GM12872 (cell line): ENCODE measurements at regions not wholly inside any gene's neighbourhood (a gene's known extent, or its start where the extent isn't known, plus 50 kb on each side); places are given as distances from the start of the nearest gene placed in this dataset.

Experiments
- CTCF ChIP-seq: IDR thresholded peaks from 3 replicates; pipeline ENCODE4 v1.5.1; 2011; ENCODE audit warnings: low read depth, mild to moderate bottlenecking, low read length, moderate library complexity; ENCODE audit not compliant: insufficient read depth

- no peak for TF ChIP-seq CTCF
These were observed 405.9 kb upstream of the BTBD3 start for GRCh38 chr20:11511821-11512220.

GRCh38 chr20:11516448-11516847 is 401.2 kb upstream of the BTBD3 start:
- TF ChIP-seq CTCF: no peak

- no peak for TF ChIP-seq CTCF
These were observed 397.1 kb upstream of the BTBD3 start for GRCh38 chr20:11520596-11520995.

- TF ChIP-seq CTCF: no peak
These were observed 396.0 kb upstream of the BTBD3 start for GRCh38 chr20:11521476-11522365.

GRCh38 chr20:11522366-11522741 is 395.3 kb upstream of the BTBD3 start:
- no peak for TF ChIP-seq CTCF

- no peak for TF ChIP-seq CTCF
These were observed 388.6 kb upstream of the BTBD3 start for GRCh38 chr20:11529047-11529446.

GRCh38 chr20:11537032-11537431 is 380.7 kb upstream of the BTBD3 start:
- no peak for TF ChIP-seq CTCF
